GM18502 (cell line): ENCODE measurements at regions not wholly inside any gene's neighbourhood (a gene's known extent, or its start where the extent isn't known, plus 50 kb on each side); places are given as distances from the start of the nearest gene placed in this dataset.

ENCODE experiments used
- ATAC-seq: cut with Tn5 transposase; IDR thresholded peaks from one replicate; pipeline ENCODE4 v1.9.1; 2021; ENCODE audit warnings: mild to moderate bottlenecking; ENCODE audit not compliant: unreplicated experiment, poor library complexity

- no peak for ATAC-seq
These were observed 259.7 kb downstream of the INSC start for GRCh38 chr11:15374418-15374817.

- no peak for ATAC-seq
These were observed 264.2 kb downstream of the INSC start for GRCh38 chr11:15378941-15379340.

GRCh38 chr11:15379483-15379882 lies 264.8 kb downstream of the INSC start:
- ATAC-seq: no peak

DNA sequence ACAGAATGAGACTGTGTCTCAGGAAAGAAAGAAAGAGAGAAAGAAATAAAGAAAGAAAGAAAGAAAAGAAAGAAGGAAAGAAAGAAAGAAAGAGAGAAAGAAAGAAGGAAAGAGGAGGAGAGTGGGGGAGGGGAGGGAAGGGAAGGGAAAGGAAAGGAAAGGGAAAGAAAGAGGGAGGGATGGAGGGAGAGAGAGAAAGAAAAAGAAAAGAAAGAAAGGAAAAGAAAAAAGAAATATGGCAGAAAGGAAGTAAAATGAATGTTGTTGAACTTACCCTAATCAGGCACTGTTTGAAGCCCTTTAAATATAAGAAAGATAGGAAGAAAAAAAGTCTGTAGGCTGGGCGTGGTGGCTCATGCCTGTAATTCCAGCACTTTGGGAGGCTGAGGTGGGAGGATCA lies 276.1 kb downstream of the INSC start:
- ATAC-seq: no peak

GRCh38 chr11:15396778-15397177 lies 282.1 kb downstream of the INSC start:
- ATAC-seq: no peak

GRCh38 chr11:15406851-15407351 lies 292.2 kb downstream of the INSC start:
- ATAC-seq: no peak

DNA sequence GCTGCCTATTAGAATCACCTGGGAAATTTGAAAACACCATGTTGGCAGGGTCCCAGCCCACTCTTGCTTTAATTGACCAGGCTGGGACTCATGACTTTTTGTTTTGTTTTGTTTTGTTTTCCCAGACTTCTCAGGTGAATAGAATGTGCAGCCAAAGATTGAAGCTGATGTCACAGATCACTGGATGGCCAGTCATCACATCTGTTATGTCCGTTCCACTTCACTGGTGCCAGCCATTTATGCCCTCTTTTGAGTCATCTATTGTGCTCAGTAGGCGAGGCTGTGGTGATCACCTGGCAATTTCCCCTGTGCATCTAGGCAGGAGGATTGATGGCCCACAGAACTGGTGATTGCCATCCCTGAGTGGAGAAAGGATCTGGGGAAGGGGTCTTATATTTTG lies 297.3 kb downstream of the INSC start:
- ATAC-seq: no peak

DNA sequence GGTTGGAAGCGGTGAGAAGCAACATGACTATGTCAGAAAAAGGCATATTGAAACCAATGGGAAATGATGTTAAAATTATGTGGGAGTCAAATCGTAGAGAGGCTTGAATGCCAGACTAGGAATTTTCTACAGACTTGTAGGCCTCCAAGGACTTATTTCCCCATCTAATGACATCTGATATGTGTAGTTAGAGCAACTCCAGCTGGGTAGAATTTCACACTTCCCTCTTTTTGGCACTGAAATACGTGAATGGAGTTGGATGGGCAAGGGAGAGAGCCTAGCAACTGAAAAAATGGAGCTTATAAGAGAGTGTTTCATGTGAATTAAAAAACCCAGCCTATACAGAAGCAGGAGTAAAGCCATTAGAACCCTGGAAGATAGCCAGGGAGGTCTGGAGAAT lies 304.2 kb downstream of the INSC start:
- no peak for ATAC-seq

DNA sequence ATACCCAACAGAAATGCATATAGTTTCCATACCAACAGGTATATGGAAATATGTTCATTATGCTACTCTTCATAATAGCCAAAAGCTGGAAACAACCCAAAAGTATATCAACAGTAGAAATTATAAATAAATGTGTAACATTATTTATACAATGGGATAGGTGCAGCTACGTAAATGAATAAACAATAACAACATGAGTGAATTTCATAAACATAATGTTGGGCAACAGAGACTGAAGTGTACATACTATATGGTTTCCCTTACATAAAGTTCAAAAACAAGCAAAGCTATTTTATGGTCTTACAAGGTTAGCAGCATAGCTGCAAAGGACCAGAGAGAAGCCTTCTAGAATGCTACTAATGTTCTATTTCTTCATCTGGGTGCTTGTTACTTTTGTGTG lies 305.0 kb downstream of the INSC start:
- no peak for ATAC-seq

DNA sequence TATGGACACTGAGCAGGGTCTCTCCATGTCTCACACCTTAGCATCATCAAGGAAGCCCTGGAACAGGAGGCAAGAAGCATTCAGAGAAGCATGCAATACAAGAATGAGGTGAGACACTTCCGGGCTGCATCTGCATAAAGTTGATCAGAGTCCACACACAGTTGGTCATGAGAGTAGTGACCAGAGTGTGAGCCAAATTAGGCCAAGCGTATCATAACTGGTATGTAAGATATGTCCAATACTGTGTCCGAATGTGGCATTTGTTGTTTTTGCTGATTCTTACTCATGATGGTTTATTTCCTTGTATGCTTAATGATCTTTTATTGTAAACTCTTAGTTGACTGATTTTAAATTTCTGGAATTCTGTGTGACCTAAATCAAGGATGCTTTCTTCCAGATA lies 315.7 kb downstream of the INSC start:
- ATAC-seq: no peak

- no peak for ATAC-seq
These were observed 319.8 kb downstream of the INSC start for GRCh38 chr11:15434529-15434928.

GRCh38 chr11:15446315-15446714 lies 331.6 kb downstream of the INSC start:
- ATAC-seq: no peak

DNA sequence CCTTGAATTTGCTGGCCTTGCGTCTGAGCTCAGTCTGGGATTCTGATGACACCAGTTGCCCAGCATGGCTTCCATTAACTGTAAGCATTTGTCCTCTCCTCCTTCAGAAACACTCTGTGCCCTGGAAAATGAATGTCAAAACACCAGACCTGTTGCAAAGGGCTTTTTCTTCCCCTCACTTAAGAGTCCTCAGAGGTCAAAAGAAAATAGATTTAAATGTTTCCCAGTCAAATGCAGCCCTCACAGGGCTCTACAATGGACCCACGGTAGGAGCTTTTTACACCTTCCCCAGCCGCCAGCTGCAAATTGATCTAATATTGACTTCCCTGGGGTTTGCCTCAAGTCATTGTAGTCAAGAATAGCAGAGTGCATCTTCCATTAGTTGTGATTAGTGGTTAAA lies 332.2 kb downstream of the INSC start:
- ATAC-seq: no peak

DNA sequence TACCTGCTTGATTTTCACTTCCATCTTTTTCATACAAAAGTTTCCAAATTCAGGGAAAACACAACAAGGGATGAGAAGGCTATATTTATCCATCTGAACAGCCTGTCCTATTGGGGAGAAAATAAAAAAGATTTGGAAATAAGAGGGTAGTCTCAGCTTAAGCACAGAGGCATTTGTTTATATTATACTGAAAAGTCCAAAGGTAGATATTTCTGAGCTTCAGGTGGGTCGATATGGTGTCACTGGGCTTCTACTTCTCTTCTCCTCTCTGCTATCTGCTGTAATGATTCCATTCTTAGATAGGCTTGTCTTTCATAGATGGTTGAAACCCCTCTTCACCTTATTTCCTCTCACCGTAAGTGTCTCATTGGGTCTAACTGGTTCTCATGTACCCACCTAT lies 337.0 kb downstream of the INSC start:
- ATAC-seq: no peak

GRCh38 chr11:15453211-15453765 lies 338.6 kb downstream of the INSC start:
- ATAC-seq: no peak

GRCh38 chr11:15468466-15468865 lies 353.7 kb downstream of the INSC start:
- ATAC-seq: no peak

DNA sequence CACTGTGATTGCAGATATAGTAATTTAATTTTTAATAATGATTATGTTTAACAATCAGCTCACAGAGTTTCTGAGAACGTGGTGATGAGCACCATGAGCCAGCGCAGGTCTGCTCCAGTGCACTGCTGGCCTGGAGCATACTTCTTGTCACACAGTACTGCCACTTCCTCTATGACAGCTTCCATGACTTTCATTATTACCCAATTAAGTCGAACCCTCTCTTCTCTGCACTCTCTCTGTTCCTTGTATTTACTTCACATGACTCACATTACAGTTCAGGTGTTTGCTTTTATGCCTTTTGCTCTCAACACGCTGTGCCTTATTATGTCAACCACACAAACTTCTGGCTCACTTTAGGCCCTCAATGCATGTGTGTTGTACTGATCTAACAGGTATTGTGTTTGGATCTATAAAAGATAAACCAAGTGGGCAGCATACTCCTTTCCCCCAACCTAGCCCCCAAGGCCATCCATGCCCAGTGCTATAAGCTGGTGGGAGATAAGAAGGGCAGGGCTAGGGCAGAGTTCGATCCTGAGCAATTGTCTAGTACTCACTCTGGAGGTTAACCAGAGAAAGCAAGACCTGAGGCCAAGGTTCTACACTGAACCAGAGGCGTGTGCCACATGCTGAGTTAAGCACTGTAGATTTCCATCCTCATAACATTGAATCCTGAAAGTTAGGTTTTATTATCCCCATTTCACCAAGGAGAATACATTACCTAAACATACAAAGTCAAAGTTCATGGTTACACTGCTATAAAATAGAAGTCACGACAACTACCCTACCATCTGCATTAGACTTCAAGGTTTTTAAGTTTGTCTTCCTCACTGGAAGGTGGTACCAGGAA lies 356.5 kb downstream of the INSC start:
- ATAC-seq: peak; percentile 81

- no peak for ATAC-seq
These were observed 357.4 kb downstream of the INSC start for GRCh38 chr11:15471895-15472799.

DNA sequence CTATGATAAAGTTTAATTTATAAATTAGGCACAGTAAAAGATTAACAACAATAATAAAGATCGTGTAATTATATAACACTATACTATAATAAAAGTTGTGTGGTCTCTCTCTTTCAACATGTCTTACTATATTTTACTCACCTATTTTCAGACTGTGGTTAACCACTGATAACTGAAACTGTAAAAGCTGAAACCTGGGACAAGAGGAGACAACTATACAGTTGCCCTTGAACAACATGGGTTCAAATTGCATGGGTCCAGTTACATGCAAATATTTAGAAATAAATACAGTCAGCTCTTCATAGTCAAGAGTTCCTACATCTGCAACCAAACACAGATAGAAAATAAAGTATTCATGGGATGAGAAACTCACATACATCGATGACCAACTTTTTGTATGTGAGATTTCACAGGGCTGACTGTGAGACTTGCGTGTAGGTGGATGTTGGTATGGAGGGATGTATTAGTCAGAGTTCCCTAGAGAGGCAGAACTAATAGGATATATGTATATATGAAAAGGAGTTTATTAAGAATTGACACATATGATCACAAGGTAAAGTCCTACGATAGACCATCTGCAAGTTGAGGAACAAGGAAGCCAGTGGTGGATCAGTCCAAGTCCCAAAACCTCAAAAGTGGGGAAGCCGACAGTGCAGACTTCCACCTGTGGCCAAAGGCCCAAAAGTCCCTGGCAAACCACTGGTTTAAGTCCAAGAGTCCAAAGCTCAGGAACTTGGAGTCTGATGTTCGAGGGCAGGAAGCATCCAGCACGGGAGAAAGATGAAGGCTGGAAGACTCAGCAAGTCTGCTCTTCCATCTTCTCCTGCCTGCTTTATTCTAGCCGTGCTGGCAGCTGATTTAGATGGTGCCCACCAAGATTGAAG lies 359.5 kb downstream of the INSC start:
- peak; percentile 75 for ATAC-seq

DNA sequence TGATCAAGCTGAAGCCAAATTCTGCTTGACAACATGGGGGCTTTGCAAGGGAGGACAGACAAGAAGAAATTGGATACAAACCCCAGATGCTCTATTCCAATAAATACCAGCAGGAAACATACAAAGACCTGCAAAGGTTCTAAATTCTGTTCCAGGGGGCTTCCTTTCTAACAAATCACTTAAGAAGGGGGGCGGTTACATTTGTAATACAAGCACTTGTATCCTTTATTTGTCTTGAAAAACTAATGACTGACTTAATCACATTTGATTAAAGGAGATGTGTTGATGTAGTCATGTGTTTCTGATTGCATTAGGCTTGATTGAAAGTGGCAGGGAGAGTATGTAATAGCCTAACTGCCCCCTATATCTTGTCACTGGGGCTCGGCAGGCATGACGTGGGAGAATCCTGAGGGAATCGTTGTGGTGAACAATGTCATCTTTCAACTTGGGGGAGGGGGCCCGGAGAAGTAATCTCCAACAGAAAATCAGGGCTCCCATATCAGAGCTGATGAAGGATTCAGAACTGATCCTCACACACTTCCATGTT lies 361.7 kb downstream of the INSC start:
- ATAC-seq: no peak
